ENCODE measurements at regions not wholly inside any gene's neighbourhood (a gene's known extent, or its start where the extent isn't known, plus 50 kb on each side); places are given as distances from the start of the nearest gene placed in this dataset.

GRCh38 chr3:43994657-43995546 is 246.8 kb upstream of the TOPAZ1 start:
- Histone ChIP-seq H3K4me3 (ENCODE audit: insufficient read depth, low read depth, low read length) (no peak overlapping the region), H3K4me2 (ENCODE audit: low read depth, low read length) (peak overlapping the region; percentile 41; the same call in 1 of the 2 replicates), H3K9me3 (ENCODE audit: control insufficient read depth, insufficient read depth, low read length) (peaks cover 11% of the 10 kb centered on the region), H3K27me3 (ENCODE audit: control insufficient read depth, insufficient read depth, low read length) (peaks cover 64% of the 10 kb centered on the region), H2BK20ac (ENCODE audit: low read depth, low read length) (no peak overlapping the region), H3K4ac (ENCODE audit: low read depth, low read length) (no peak overlapping the region), H3K23ac (ENCODE audit: low read depth, low read length) (no peak overlapping the region), H4K8ac (ENCODE audit: low read depth in 2 of 2, low read length in 2 of 2) (no peak overlapping the region), H4K20me1 (ENCODE audit: insufficient read depth, low read length) (no peaks in the 10 kb centered on the region), H3K36me3 (ENCODE audit: control insufficient read depth, insufficient read depth, low read length) (no peaks in the 10 kb centered on the region), H3K4me1 (ENCODE audit: control insufficient read depth, insufficient read depth, low read length) (no peaks in the 10 kb centered on the region; the same call in 1 of the 2 replicates), H4K91ac (ENCODE audit: insufficient read depth, low read depth, low read length) (no peak overlapping the region), H4K5ac (ENCODE audit: low read depth, low read length) (no peak overlapping the region), H2AK9ac (replicated peaks; ENCODE audit: low read depth, low read length, poor library complexity) (no peak overlapping the region), H3K79me1 (ENCODE audit: low read depth in 1 of 2, low read length in 2 of 2) (no peaks in the 10 kb centered on the region), H3K18ac (ENCODE audit: low read depth, low read length) (no peak overlapping the region), H3K9me1 (ENCODE audit: insufficient read depth, low read length) (no peaks in the 10 kb centered on the region), H3K9ac (ENCODE audit: low read depth, low read length) (no peak overlapping the region), H3K27ac (ENCODE audit: insufficient read depth, low read length) (no peak overlapping the region), H2AFZ (replicated peaks; ENCODE audit: low read length, poor library complexity) (peak overlapping the region; percentile 74), H2BK120ac (ENCODE audit: low read depth, low read length) (no peak overlapping the region), H2BK15ac (ENCODE audit: low read depth, low read length) (no peak overlapping the region), H3K56ac (ENCODE audit: extremely low read depth, insufficient read depth, low read length) (no peak overlapping the region), H3K14ac (replicated peaks; ENCODE audit: low read depth, low read length) (no peak overlapping the region), H2BK5ac (ENCODE audit: low read depth, low read length, poor library complexity, severe bottlenecking) (no peak overlapping the region), H2AK5ac (ENCODE audit: low read depth, low read length) (no peak overlapping the region)
- CTCF ChIA-PET, result no interaction called here
- TF ChIP-seq, protein P1, sequence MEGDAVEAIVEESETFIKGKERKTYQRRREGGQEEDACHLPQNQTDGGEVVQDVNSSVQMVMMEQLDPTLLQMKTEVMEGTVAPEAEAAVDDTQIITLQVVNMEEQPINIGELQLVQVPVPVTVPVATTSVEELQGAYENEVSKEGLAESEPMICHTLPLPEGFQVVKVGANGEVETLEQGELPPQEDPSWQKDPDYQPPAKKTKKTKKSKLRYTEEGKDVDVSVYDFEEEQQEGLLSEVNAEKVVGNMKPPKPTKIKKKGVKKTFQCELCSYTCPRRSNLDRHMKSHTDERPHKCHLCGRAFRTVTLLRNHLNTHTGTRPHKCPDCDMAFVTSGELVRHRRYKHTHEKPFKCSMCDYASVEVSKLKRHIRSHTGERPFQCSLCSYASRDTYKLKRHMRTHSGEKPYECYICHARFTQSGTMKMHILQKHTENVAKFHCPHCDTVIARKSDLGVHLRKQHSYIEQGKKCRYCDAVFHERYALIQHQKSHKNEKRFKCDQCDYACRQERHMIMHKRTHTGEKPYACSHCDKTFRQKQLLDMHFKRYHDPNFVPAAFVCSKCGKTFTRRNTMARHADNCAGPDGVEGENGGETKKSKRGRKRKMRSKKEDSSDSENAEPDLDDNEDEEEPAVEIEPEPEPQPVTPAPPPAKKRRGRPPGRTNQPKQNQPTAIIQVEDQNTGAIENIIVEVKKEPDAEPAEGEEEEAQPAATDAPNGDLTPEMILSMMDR (conservative IDR thresholded peaks at IDR 0.05; ENCODE audit: low read depth, low read length), result no peak
- TF ChIP-seq MAFK (IDR thresholded peaks at IDR 0.05; ENCODE audit: low read depth, low read length), result no peak
- no TSS peak for BruUV-seq (replicated peaks)
- DNase-seq, result no peak
- intact Hi-C loops (cut with micrococcal nuclease), result loop anchor here (10.0 kb wide), 1 partner anchor 450 kb away; no protein-coding TSS in a partner anchor
- WGBS, 2 experiments (ENCODE audit: extremely low coverage in 2 of 2, insufficient read length in 1 of 2), result 3% methylated on average over 40 of the region's 73 CpGs; no CpG with 5 or more reads in 1 of the 2 experiments
- dilution Hi-C loops (cut with HindIII; ENCODE audit: low sequenced_read_pairs, unreplicated experiment), result no loop called here
- POLR2A ChIA-PET (ENCODE audit: unreplicated experiment), result no interaction called here
- in situ Hi-C loops (cut with MboI; ENCODE audit: low sequenced_read_pairs), result no loop called here
- peak; percentile 66 for ATAC-seq (ENCODE audit: low read depth)

All from IMR-90 (cell line).